HL-60 (cell line): ENCODE measurements at regions not wholly inside any gene's neighbourhood (a gene's known extent, or its start where the extent isn't known, plus 50 kb on each side); places are given as distances from the start of the nearest gene placed in this dataset.

Experiments
- DNase-seq, 2 experiments: peaks; one replicate each; pipeline ENCODE4 v3.0.0-alpha.2; 2010 to 2020; ENCODE audit warnings: low read depth in 1 of 2, low spot score in 1 of 2
- H3K27ac ChIP-seq: fragments of 250-450 bp; sonication (Bioruptor Pico); replicated peaks from 2 replicates; pipeline ENCODE4 v1.5.1; 2020; ENCODE audit warnings: mild to moderate bottlenecking, moderate library complexity
- H3K27me3 ChIP-seq: fragments of 250-450 bp; sonication (Bioruptor Pico); 2 replicates; pipeline ENCODE4 v1.5.1; 2021; ENCODE audit warnings: mild to moderate bottlenecking, moderate library complexity; ENCODE audit not compliant: insufficient read depth, poor library complexity, severe bottlenecking
- H3K4me3 ChIP-seq: replicated peaks from 2 replicates; pipeline ENCODE4 v1.5.1; 2011; ENCODE audit warnings: mild to moderate bottlenecking, control low read depth, low read length; ENCODE audit not compliant: insufficient read depth
- GABPA ChIP-seq: IDR thresholded peaks from 2 replicates; pipeline ENCODE4 v1.6.1; 2012; ENCODE audit warnings: low read depth
- POLR2AphosphoS5 ChIP-seq: IDR thresholded peaks from 2 replicates; pipeline ENCODE4 v1.6.1; 2012; ENCODE audit warnings: low read depth
- SPI1 ChIP-seq: IDR thresholded peaks from 2 replicates; pipeline ENCODE4 v1.6.1; 2012; ENCODE audit warnings: low read depth, mild to moderate bottlenecking, borderline replicate concordance
- TF ChIP-seq, protein P1 (sequence below): IDR thresholded peaks from 2 replicates; pipeline ENCODE4 v1.6.1; 2012; ENCODE audit warnings: low read depth; ENCODE audit not compliant: insufficient replicate concordance
- TF ChIP-seq, protein P2 (sequence below): IDR thresholded peaks from one replicate; pipeline ENCODE4 v1.5.1; 2011; ENCODE audit warnings: low read length, control low read depth, inconsistent platforms; ENCODE audit not compliant: insufficient read depth

DNA sequence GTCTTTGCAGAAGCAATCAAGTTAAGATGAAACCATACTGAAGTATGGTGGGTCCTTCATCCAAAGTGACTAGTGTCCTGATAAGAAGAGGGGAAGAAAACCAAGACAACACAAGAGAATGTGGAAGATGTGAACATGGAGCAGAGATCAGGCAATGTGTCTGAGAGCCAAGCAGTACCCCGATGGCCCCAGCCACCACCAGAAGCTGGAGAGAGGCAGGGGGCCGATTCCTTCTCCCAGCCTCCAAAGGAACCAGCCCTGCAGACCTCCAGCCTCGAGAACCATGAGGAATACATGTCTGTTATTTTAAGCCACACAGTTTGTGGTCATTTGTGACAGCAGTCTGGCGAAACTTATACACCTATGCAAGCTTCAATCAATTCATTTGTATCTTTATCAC lies 93.2 kb downstream of the IRS2 start:
- H3K27ac ChIP-seq: no peak overlapping the region
- H3K4me3 ChIP-seq: no peak overlapping the region
- H3K27me3 ChIP-seq: no peaks in the 10 kb centered on the region
- TF ChIP-seq SPI1 (no peak), GABPA (no peak), POLR2AphosphoS5 (no peak)
- TF ChIP-seq, protein P1, sequence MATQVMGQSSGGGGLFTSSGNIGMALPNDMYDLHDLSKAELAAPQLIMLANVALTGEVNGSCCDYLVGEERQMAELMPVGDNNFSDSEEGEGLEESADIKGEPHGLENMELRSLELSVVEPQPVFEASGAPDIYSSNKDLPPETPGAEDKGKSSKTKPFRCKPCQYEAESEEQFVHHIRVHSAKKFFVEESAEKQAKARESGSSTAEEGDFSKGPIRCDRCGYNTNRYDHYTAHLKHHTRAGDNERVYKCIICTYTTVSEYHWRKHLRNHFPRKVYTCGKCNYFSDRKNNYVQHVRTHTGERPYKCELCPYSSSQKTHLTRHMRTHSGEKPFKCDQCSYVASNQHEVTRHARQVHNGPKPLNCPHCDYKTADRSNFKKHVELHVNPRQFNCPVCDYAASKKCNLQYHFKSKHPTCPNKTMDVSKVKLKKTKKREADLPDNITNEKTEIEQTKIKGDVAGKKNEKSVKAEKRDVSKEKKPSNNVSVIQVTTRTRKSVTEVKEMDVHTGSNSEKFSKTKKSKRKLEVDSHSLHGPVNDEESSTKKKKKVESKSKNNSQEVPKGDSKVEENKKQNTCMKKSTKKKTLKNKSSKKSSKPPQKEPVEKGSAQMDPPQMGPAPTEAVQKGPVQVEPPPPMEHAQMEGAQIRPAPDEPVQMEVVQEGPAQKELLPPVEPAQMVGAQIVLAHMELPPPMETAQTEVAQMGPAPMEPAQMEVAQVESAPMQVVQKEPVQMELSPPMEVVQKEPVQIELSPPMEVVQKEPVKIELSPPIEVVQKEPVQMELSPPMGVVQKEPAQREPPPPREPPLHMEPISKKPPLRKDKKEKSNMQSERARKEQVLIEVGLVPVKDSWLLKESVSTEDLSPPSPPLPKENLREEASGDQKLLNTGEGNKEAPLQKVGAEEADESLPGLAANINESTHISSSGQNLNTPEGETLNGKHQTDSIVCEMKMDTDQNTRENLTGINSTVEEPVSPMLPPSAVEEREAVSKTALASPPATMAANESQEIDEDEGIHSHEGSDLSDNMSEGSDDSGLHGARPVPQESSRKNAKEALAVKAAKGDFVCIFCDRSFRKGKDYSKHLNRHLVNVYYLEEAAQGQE: no peak
- TF ChIP-seq, protein P2, sequence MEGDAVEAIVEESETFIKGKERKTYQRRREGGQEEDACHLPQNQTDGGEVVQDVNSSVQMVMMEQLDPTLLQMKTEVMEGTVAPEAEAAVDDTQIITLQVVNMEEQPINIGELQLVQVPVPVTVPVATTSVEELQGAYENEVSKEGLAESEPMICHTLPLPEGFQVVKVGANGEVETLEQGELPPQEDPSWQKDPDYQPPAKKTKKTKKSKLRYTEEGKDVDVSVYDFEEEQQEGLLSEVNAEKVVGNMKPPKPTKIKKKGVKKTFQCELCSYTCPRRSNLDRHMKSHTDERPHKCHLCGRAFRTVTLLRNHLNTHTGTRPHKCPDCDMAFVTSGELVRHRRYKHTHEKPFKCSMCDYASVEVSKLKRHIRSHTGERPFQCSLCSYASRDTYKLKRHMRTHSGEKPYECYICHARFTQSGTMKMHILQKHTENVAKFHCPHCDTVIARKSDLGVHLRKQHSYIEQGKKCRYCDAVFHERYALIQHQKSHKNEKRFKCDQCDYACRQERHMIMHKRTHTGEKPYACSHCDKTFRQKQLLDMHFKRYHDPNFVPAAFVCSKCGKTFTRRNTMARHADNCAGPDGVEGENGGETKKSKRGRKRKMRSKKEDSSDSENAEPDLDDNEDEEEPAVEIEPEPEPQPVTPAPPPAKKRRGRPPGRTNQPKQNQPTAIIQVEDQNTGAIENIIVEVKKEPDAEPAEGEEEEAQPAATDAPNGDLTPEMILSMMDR: no peak
- no peak for DNase-seq

DNA sequence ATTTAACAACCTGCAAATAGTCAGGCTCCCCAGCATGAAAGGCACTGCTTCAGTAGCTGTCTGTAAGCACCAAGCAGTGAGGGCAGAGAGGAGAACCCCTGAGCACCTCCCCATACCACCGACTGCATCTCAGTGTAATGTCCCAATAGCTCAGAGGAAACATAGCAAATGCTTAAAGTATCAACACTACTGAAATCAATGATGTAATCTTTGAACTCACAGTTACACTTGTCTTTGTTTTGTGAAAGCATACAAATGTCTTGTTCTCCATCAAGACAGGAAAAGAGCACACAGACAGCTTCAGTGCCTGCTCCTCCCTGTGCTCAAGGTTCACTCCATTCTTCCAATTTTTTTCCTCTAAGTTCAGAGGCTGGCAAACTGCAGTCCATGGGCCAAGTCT lies 94.7 kb downstream of the IRS2 start:
- no peak for DNase-seq
- no peak overlapping the region for H3K27ac ChIP-seq
- TF ChIP-seq, protein P2: no peak
- TF ChIP-seq GABPA (no peak), SPI1 (no peak), POLR2AphosphoS5 (no peak)
- TF ChIP-seq, protein P1: no peak

DNA sequence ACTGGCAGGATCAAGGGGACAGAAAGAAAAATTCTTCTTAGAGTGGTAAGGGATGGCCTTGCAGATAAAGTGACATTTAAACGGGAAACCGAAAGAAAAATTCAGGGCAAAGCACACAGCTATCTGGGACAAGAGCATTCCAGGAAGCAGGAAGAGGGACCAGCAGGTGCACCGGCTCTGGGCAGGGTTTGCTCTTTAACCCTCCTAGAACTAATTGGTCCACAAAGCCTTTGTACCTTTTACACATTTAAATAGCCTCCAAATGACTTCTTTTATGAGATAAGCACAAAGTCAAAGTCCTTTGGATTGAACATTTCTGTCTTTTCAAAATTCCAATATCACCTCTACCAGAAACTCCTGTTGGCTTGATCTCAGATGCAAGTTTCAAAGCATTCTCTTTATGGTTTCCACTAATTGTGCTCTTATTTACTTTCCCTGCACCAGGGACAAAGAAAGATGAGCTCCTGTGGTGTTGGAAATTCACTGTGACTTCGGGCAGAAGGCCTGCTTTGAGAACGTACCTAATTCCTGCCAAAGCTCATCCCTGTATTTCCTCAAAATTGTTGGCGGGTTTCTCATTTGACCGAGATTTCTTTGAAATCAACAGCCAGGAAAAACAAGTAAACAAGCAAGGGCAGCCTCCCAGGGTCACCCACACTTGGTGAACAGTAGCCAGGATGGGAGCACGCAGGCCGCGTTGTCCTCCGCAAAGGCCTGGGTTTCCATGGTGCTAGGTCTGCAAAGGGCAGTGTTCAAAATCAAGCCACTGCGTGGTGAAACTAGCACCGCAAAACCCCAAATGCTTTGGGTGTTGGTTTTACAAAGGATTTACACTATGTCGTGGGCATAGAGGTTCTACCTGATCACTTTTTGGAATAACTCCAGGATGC lies 98.6 kb downstream of the IRS2 start:
- Histone ChIP-seq H3K4me3 (no peak overlapping the region), H3K27me3 (no peaks in the 10 kb centered on the region), H3K27ac (no peak overlapping the region)
- TF ChIP-seq GABPA: no peak
- TF ChIP-seq, protein P1: no peak
- TF ChIP-seq POLR2AphosphoS5: no peak
- no peak for TF ChIP-seq SPI1
- TF ChIP-seq, protein P2: no peak
- DNase-seq: no peak

More for the DNA sequence above, 94.7 kb downstream of the IRS2 start:
- no peaks in the 10 kb centered on the region for H3K27me3 ChIP-seq
- no peak overlapping the region for H3K4me3 ChIP-seq
